ENCODE measurements at regions not wholly inside any gene's neighbourhood (a gene's known extent, or its start where the extent isn't known, plus 50 kb on each side); places are given as distances from the start of the nearest gene placed in this dataset.
A peak's percentile ranks its signal among the peaks of the same experiment; 100 is the strongest.

DNA sequence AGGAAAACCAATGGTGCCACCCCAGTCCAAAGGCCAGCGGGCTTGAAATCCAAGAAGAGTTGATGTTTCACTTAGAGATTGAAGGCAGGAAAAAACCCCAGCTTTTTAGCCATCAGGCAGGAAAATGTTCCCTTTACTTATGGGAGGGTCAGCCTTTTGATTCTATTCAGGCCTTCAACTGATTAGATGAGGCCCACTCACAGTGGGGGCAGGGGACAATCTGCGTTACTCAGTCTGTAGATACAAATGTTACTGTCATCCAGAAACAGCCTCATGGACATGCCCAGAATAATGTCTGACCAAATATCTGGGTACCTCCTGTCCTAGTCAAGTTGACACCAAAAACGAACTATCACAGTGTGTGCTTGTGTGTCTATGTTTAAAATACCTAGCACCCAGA, 121.2 kb upstream of the KCNQ5 start:
- Histone ChIP-seq H2BK15ac (replicated peaks; ENCODE audit: low read depth) (no peak overlapping the region), H2AK5ac (ENCODE audit: low read length) (no peak overlapping the region), H3K23ac (ENCODE audit: low read length) (no peak overlapping the region), H3K4ac (ENCODE audit: low read depth, low read length) (no peak overlapping the region), H4K8ac (ENCODE audit: low read depth, low read length) (no peak overlapping the region), H2BK120ac (ENCODE audit: low read depth, low read length) (no peak overlapping the region), H3K27me3 (ENCODE audit: insufficient read depth, low read length, poor library complexity) (no peaks in the 10 kb centered on the region), H3K4me1 (ENCODE audit: control insufficient read depth, low read depth, low read length) (no peaks in the 10 kb centered on the region), H4K5ac (ENCODE audit: low read length) (no peak overlapping the region), H3K36me3 (ENCODE audit: control insufficient read depth, insufficient read depth, low read length) (no peaks in the 10 kb centered on the region), H2BK5ac (ENCODE audit: low read length) (no peak overlapping the region), H3K79me2 (ENCODE audit: control insufficient read depth, insufficient read depth, low read length) (no peaks in the 10 kb centered on the region), H3K4me3 (ENCODE audit: low read length) (no peak overlapping the region), H3K9ac (ENCODE audit: low read length) (no peak overlapping the region), H3K79me1 (ENCODE audit: low read length) (no peaks in the 10 kb centered on the region), H3K18ac (ENCODE audit: low read length) (no peak overlapping the region), H3K27ac (ENCODE audit: low read depth, low read length) (no peak overlapping the region), H3K56ac (ENCODE audit: low read length) (no peak overlapping the region), H3K4me2 (ENCODE audit: low read length) (no peak overlapping the region)
- no CpG with 5 or more reads among the region's 3 CpGs for WGBS (ENCODE audit: extremely low coverage, insufficient coverage, low lambda C conversion rate)
- no peak for DNase-seq

DNA sequence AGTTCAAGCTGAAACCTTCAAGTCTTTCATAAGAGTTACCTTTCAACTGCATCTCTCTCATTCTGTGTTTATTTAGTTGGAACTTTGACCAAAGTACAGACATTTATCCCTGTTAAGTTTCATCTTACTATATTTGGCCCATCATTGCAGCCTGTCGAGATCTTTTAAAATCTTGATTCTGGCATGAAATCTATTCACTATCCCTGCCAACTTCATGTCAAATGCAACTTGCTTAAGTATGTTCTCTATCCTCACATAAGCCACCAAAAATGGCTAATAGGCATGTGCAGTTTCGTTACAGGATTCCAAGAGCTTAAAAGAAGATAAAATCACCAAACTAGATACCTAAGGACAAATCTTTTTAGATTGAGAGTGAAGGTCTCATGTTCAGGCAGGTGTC, 117.5 kb upstream of the KCNQ5 start:
- no peak overlapping the region for H2BK5ac ChIP-seq (ENCODE audit: low read length)
- H3K79me1 ChIP-seq (ENCODE audit: low read length) = no peaks in the 10 kb centered on the region
- H3K79me2 ChIP-seq (ENCODE audit: control insufficient read depth, insufficient read depth, low read length) = no peaks in the 10 kb centered on the region
- no peak overlapping the region for H3K18ac ChIP-seq (ENCODE audit: low read length)
- H3K27ac ChIP-seq (ENCODE audit: low read depth, low read length) = no peak overlapping the region
- no peak overlapping the region for H2BK15ac ChIP-seq (replicated peaks; ENCODE audit: low read depth)
- H2AK5ac ChIP-seq (ENCODE audit: low read length) = no peak overlapping the region
- H3K4me1 ChIP-seq (ENCODE audit: control insufficient read depth, low read depth, low read length) = no peaks in the 10 kb centered on the region
- no peak overlapping the region for H3K4me2 ChIP-seq (ENCODE audit: low read length)
- no peak overlapping the region for H3K9ac ChIP-seq (ENCODE audit: low read length)
- H4K8ac ChIP-seq (ENCODE audit: low read depth, low read length) = no peak overlapping the region
- WGBS (ENCODE audit: extremely low coverage, insufficient coverage, low lambda C conversion rate) = no CpG with 5 or more reads among the region's 2 CpGs
- H2BK120ac ChIP-seq (ENCODE audit: low read depth, low read length) = no peak overlapping the region
- H3K4ac ChIP-seq (ENCODE audit: low read depth, low read length) = no peak overlapping the region
- no peak overlapping the region for H3K23ac ChIP-seq (ENCODE audit: low read length)
- H3K27me3 ChIP-seq (ENCODE audit: insufficient read depth, low read length, poor library complexity) = no peaks in the 10 kb centered on the region
- H3K36me3 ChIP-seq (ENCODE audit: control insufficient read depth, insufficient read depth, low read length) = no peaks in the 10 kb centered on the region
- no peak overlapping the region for H3K4me3 ChIP-seq (ENCODE audit: low read length)
- DNase-seq = no peak
- no peak overlapping the region for H4K5ac ChIP-seq (ENCODE audit: low read length)
- no peak overlapping the region for H3K56ac ChIP-seq (ENCODE audit: low read length)

DNA sequence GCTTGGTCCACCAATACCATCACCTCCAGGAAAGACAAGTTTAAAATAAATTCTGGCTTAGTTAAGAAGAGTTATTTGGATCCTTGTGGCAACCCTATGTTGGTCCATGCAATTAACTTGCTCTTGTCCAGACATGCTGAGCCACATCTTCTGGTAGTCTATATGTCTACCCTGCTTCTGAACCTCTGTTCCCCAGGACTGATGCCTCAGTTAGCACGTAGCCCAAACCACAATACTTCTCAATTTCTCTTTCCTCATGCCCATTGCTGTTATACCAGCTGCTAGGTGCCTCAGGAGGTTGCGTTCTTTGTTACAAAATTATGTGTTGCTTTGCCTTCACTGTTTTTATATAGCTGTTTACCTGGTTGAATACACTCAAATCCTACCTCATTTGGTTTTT, 116.4 kb upstream of the KCNQ5 start:
- no peak overlapping the region for H3K4me3 ChIP-seq (ENCODE audit: low read length)
- no peak overlapping the region for H3K18ac ChIP-seq (ENCODE audit: low read length)
- H4K5ac ChIP-seq (ENCODE audit: low read length) = no peak overlapping the region
- no peak overlapping the region for H2BK5ac ChIP-seq (ENCODE audit: low read length)
- no peak overlapping the region for H2BK120ac ChIP-seq (ENCODE audit: low read depth, low read length)
- no peak overlapping the region for H3K56ac ChIP-seq (ENCODE audit: low read length)
- no peak overlapping the region for H3K4me2 ChIP-seq (ENCODE audit: low read length)
- no peaks in the 10 kb centered on the region for H3K79me2 ChIP-seq (ENCODE audit: control insufficient read depth, insufficient read depth, low read length)
- no peaks in the 10 kb centered on the region for H3K79me1 ChIP-seq (ENCODE audit: low read length)
- no peak overlapping the region for H2BK15ac ChIP-seq (replicated peaks; ENCODE audit: low read depth)
- no peak overlapping the region for H3K9ac ChIP-seq (ENCODE audit: low read length)
- no peak overlapping the region for H4K8ac ChIP-seq (ENCODE audit: low read depth, low read length)
- no peak overlapping the region for H2AK5ac ChIP-seq (ENCODE audit: low read length)
- no peak for DNase-seq
- no peaks in the 10 kb centered on the region for H3K36me3 ChIP-seq (ENCODE audit: control insufficient read depth, insufficient read depth, low read length)
- no peaks in the 10 kb centered on the region for H3K4me1 ChIP-seq (ENCODE audit: control insufficient read depth, low read depth, low read length)
- H3K27ac ChIP-seq (ENCODE audit: low read depth, low read length) = no peak overlapping the region
- H3K27me3 ChIP-seq (ENCODE audit: insufficient read depth, low read length, poor library complexity) = no peaks in the 10 kb centered on the region
- no peak overlapping the region for H3K4ac ChIP-seq (ENCODE audit: low read depth, low read length)
- no CpG with 5 or more reads among the region's 2 CpGs for WGBS (ENCODE audit: extremely low coverage, insufficient coverage, low lambda C conversion rate)
- no peak overlapping the region for H3K23ac ChIP-seq (ENCODE audit: low read length)

DNA sequence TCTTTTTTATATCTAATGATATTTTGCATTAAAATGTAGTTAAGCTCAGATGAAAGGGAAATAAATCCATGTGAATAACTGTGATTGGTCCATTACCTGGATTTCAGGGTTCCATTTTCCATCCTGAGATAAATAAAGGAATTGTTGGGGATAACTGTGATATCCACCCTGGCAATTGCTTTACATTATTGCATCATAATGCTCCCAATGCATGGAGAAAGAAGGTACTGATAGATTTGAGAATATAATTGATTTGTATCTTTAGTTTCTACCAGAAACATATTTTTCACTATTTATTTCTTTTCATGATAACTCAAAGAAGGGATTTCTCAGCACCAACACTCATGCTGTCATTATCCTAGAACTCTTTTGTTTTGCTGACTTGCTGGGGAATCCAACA, 102.0 kb upstream of the KCNQ5 start:
- Histone ChIP-seq H3K4me2 (ENCODE audit: low read length) (no peak overlapping the region), H3K36me3 (ENCODE audit: control insufficient read depth, insufficient read depth, low read length) (no peaks in the 10 kb centered on the region), H3K79me1 (ENCODE audit: low read length) (no peaks in the 10 kb centered on the region), H3K23ac (ENCODE audit: low read length) (no peak overlapping the region), H4K5ac (ENCODE audit: low read length) (no peak overlapping the region), H3K4ac (ENCODE audit: low read depth, low read length) (no peak overlapping the region), H3K56ac (ENCODE audit: low read length) (no peak overlapping the region), H3K27me3 (ENCODE audit: insufficient read depth, low read length, poor library complexity) (no peaks in the 10 kb centered on the region), H3K9ac (ENCODE audit: low read length) (no peak overlapping the region), H3K79me2 (ENCODE audit: control insufficient read depth, insufficient read depth, low read length) (no peaks in the 10 kb centered on the region), H3K4me3 (ENCODE audit: low read length) (no peak overlapping the region), H3K27ac (ENCODE audit: low read depth, low read length) (no peak overlapping the region), H2BK120ac (ENCODE audit: low read depth, low read length) (no peak overlapping the region), H3K4me1 (ENCODE audit: control insufficient read depth, low read depth, low read length) (no peaks in the 10 kb centered on the region), H4K8ac (ENCODE audit: low read depth, low read length) (no peak overlapping the region), H2AK5ac (ENCODE audit: low read length) (no peak overlapping the region), H2BK5ac (ENCODE audit: low read length) (no peak overlapping the region), H3K18ac (ENCODE audit: low read length) (no peak overlapping the region), H2BK15ac (replicated peaks; ENCODE audit: low read depth) (no peak overlapping the region)
- DNase-seq = no peak

DNA sequence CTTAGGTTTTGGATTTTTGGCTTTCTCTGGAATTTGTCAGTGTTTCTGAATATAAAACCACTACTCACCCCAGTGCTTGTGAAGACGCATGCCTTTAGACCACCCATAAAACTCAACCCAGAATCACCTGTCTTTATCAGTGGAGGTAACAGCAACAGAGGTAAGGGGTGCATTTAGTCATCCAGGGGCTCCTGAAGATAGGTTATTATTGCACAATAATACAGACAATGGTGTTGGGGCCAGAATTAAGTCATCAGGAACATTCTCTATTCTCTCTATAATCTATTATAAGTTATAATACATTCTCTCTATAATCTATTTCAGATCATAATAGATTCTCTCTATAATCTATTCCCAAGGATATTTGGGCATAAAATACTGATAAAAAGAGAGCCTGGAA, 100.2 kb upstream of the KCNQ5 start:
- Histone ChIP-seq H3K27ac (ENCODE audit: low read depth, low read length) (no peak overlapping the region), H4K8ac (ENCODE audit: low read depth, low read length) (no peak overlapping the region), H3K4me2 (ENCODE audit: low read length) (no peak overlapping the region), H3K9ac (ENCODE audit: low read length) (no peak overlapping the region), H3K4me1 (ENCODE audit: control insufficient read depth, low read depth, low read length) (no peaks in the 10 kb centered on the region), H2BK15ac (replicated peaks; ENCODE audit: low read depth) (no peak overlapping the region), H3K56ac (ENCODE audit: low read length) (no peak overlapping the region), H3K79me2 (ENCODE audit: control insufficient read depth, insufficient read depth, low read length) (no peaks in the 10 kb centered on the region), H3K27me3 (ENCODE audit: insufficient read depth, low read length, poor library complexity) (no peaks in the 10 kb centered on the region), H3K4ac (ENCODE audit: low read depth, low read length) (no peak overlapping the region), H3K79me1 (ENCODE audit: low read length) (no peaks in the 10 kb centered on the region), H3K4me3 (ENCODE audit: low read length) (no peak overlapping the region), H2BK5ac (ENCODE audit: low read length) (no peak overlapping the region), H3K18ac (ENCODE audit: low read length) (no peak overlapping the region), H4K5ac (ENCODE audit: low read length) (no peak overlapping the region), H2AK5ac (ENCODE audit: low read length) (no peak overlapping the region), H3K23ac (ENCODE audit: low read length) (no peak overlapping the region), H3K36me3 (ENCODE audit: control insufficient read depth, insufficient read depth, low read length) (no peaks in the 10 kb centered on the region), H2BK120ac (ENCODE audit: low read depth, low read length) (no peak overlapping the region)
- no CpG with 5 or more reads among the region's 1 CpG for WGBS (ENCODE audit: extremely low coverage, insufficient coverage, low lambda C conversion rate)
- DNase-seq = no peak

DNA sequence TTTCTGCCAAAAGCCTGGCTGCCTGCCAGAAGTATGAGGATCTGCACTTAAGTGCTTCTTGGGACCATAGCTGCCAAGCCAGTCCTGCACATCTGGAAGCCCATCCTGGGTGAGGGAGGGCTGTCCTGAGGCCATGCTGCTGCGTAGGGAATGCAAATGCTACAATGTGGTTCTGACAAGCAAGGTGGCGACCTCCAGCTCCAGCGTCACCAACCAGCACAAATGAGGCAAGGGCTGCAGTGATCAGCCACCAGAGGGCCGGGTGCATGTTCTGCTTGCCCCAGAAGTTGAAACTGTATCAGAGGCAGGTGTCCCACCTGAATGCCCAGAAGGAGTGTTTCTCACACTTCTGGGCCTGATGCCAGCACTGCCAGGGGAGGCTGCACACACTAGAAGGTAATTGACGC, 99.1 kb upstream of the KCNQ5 start:
- WGBS (ENCODE audit: extremely low coverage, insufficient coverage, low lambda C conversion rate) = no CpG with 5 or more reads among the region's 5 CpGs
- H3K36me3 ChIP-seq (ENCODE audit: control insufficient read depth, insufficient read depth, low read length) = no peaks in the 10 kb centered on the region
- no peak overlapping the region for H3K18ac ChIP-seq (ENCODE audit: low read length)
- H3K4me2 ChIP-seq (ENCODE audit: low read length) = no peak overlapping the region
- no peak overlapping the region for H4K8ac ChIP-seq (ENCODE audit: low read depth, low read length)
- H3K9ac ChIP-seq (ENCODE audit: low read length) = no peak overlapping the region
- H4K5ac ChIP-seq (ENCODE audit: low read length) = no peak overlapping the region
- no peak overlapping the region for H3K23ac ChIP-seq (ENCODE audit: low read length)
- H3K4me1 ChIP-seq (ENCODE audit: control insufficient read depth, low read depth, low read length) = no peaks in the 10 kb centered on the region
- H3K4ac ChIP-seq (ENCODE audit: low read depth, low read length) = no peak overlapping the region
- H3K79me1 ChIP-seq (ENCODE audit: low read length) = no peaks in the 10 kb centered on the region
- H2BK5ac ChIP-seq (ENCODE audit: low read length) = no peak overlapping the region
- no peak overlapping the region for H3K27ac ChIP-seq (ENCODE audit: low read depth, low read length)
- H2AK5ac ChIP-seq (ENCODE audit: low read length) = no peak overlapping the region
- DNase-seq = peak; percentile 83
- H3K4me3 ChIP-seq (ENCODE audit: low read length) = no peak overlapping the region
- no peak overlapping the region for H2BK120ac ChIP-seq (ENCODE audit: low read depth, low read length)
- no peak overlapping the region for H3K56ac ChIP-seq (ENCODE audit: low read length)
- no peaks in the 10 kb centered on the region for H3K27me3 ChIP-seq (ENCODE audit: insufficient read depth, low read length, poor library complexity)
- no peaks in the 10 kb centered on the region for H3K79me2 ChIP-seq (ENCODE audit: control insufficient read depth, insufficient read depth, low read length)
- no peak overlapping the region for H2BK15ac ChIP-seq (replicated peaks; ENCODE audit: low read depth)
